ENCODE measurements at regions not wholly inside any gene's neighbourhood (a gene's known extent, or its start where the extent isn't known, plus 50 kb on each side); places are given as distances from the start of the nearest gene placed in this dataset.

- TF ChIP-seq CTCF (IDR thresholded peaks at IDR 0.05) (no peak), POLR2A (IDR thresholded peaks at IDR 0.05) (no peak)
Measured at GRCh38 chr20:48444249-48444648, 383.6 kb downstream of the PREX1 start.

Measured in body of pancreas (tissue), 4 donors.